KMS-11 (cell line): ENCODE measurements at regions not wholly inside any gene's neighbourhood (a gene's known extent, or its start where the extent isn't known, plus 50 kb on each side); places are given as distances from the start of the nearest gene placed in this dataset.

ENCODE experiments used
- H2AFZ ChIP-seq: fragments of 200-600 bp; sonication (generic); 2 replicates; pipeline ENCODE4 v1.6.1; 2016; ENCODE audit warnings: antibody characterized with exemption, mixed run types, low read depth
- H3K27ac ChIP-seq: fragments of 200-600 bp; sonication (generic); 2 replicates; pipeline ENCODE4 v1.6.1; 2016; ENCODE audit warnings: mild to moderate bottlenecking, mixed run types
- H3K27me3 ChIP-seq: fragments of 200-600 bp; sonication (generic); 2 replicates; pipeline ENCODE4 v1.6.1; 2017; ENCODE audit warnings: mild to moderate bottlenecking, low read depth, mixed run types, moderate library complexity; ENCODE audit not compliant: insufficient read depth
- H3K36me3 ChIP-seq: fragments of 200-600 bp; sonication (generic); 2 replicates; pipeline ENCODE4 v1.6.1; 2017; ENCODE audit warnings: mild to moderate bottlenecking, mixed run types; ENCODE audit not compliant: insufficient read depth
- H3K4me1 ChIP-seq: fragments of 200-600 bp; sonication (generic); 2 replicates; pipeline ENCODE4 v1.6.1; 2016; ENCODE audit warnings: mild to moderate bottlenecking, low read depth, mixed run types; ENCODE audit not compliant: poor library complexity, severe bottlenecking
- H3K4me2 ChIP-seq: fragments of 200-600 bp; sonication (generic); 2 replicates; pipeline ENCODE4 v1.7.0; 2016; ENCODE audit warnings: mild to moderate bottlenecking, mixed run types
- H3K4me3 ChIP-seq: fragments of 200-600 bp; sonication (generic); IDR thresholded peaks from 2 replicates; pipeline ENCODE4 v1.6.1; 2017; ENCODE audit warnings: low read depth, low read length, mixed read lengths; ENCODE audit not compliant: insufficient read depth
- H3K79me2 ChIP-seq: fragments of 200-600 bp; sonication (generic); 2 replicates; pipeline ENCODE4 v1.6.1; 2016; ENCODE audit warnings: low read depth, mixed run types; ENCODE audit not compliant: insufficient read depth
- H3K9ac ChIP-seq: fragments of 200-600 bp; sonication (generic); 2 replicates; pipeline ENCODE4 v1.6.1; 2016; ENCODE audit warnings: mild to moderate bottlenecking, mixed run types
- H4K20me1 ChIP-seq: fragments of 200-600 bp; sonication (generic); 2 replicates; pipeline ENCODE4 v1.6.1; 2016; ENCODE audit warnings: mild to moderate bottlenecking, mixed run types; ENCODE audit not compliant: insufficient read depth
- CTCF ChIP-seq: fragments of 200-600 bp; sonication (generic); conservative IDR thresholded peaks from 2 replicates; pipeline ENCODE4 v1.6.1; 2017; ENCODE audit warnings: low read depth, mild to moderate bottlenecking, antibody characterized with exemption, low read length, moderate library complexity, mixed read lengths

- Histone ChIP-seq H3K4me2 (no peak overlapping the region), H2AFZ (no peak overlapping the region), H3K9ac (no peak overlapping the region), H3K4me3 (no peak overlapping the region), H3K27ac (no peak overlapping the region), H4K20me1 (no peaks in the 10 kb centered on the region), H3K36me3 (no peaks in the 10 kb centered on the region), H3K4me1 (no peaks in the 10 kb centered on the region), H3K27me3 (no peaks in the 10 kb centered on the region), H3K79me2 (no peaks in the 10 kb centered on the region)
- no peak for TF ChIP-seq CTCF
Measured at GRCh38 chr7:31457551-31457950, 56.3 kb upstream of the ITPRID1 start.

DNA sequence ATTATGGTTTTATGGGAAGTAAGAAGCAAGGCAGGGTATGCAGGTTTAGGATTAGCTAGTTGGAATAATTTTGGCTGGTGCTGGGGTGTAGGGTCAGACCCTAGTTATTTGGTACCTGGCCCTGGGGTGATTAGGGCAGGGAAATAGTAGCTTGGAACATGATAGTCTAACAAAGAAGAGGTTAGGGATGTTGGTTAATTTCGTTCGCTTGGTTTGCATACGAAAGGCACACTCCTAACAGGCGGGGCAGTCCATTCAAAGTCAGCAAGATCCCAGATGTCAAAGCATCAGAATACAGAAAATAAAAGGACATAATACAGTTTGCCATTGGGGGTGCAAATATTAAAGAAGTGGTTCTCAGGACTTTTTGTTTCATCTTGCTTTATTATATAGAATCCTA, 55.7 kb upstream of the ITPRID1 start:
- Histone ChIP-seq H3K79me2 (no peaks in the 10 kb centered on the region), H4K20me1 (no peaks in the 10 kb centered on the region), H3K27me3 (no peaks in the 10 kb centered on the region), H3K36me3 (no peaks in the 10 kb centered on the region), H3K9ac (no peak overlapping the region), H3K4me1 (no peaks in the 10 kb centered on the region), H3K4me2 (no peak overlapping the region), H3K27ac (no peak overlapping the region), H2AFZ (no peak overlapping the region), H3K4me3 (no peak overlapping the region)
- TF ChIP-seq CTCF, result no peak

DNA sequence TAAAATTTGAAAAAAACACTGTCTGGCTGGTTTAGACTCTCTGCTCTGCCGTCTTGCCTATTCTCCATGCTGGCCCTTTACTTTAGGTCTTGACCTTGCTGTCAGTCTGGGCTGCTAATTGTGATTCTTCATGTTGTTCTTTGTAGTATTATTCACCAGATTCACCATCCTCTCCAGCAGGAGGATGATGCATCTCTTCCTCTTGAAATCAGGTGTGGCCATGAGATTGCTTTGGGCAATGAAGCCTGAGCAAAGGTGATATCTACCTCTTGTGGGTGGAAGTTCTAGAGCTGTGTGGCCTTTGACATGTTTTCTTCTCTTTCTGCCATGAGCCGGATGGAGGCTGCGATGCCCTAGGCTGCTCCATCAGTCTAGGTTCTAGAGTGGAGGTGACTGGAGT, 51.3 kb upstream of the ITPRID1 start:
- no peak for TF ChIP-seq CTCF
- Histone ChIP-seq H3K27me3 (no peaks in the 10 kb centered on the region), H3K4me1 (no peaks in the 10 kb centered on the region), H2AFZ (no peak overlapping the region), H4K20me1 (no peaks in the 10 kb centered on the region), H3K4me3 (no peak overlapping the region), H3K27ac (no peak overlapping the region), H3K4me2 (no peak overlapping the region), H3K79me2 (no peaks in the 10 kb centered on the region), H3K9ac (no peak overlapping the region), H3K36me3 (no peaks in the 10 kb centered on the region)
